ENCODE measurements at regions not wholly inside any gene's neighbourhood (a gene's known extent, or its start where the extent isn't known, plus 50 kb on each side); places are given as distances from the start of the nearest gene placed in this dataset.

GRCh38 chr1:4305526-4306301, 348.7 kb upstream of the AJAP1 start:
- TF ChIP-seq ZNF274 (IDR thresholded peaks at IDR 0.05; ENCODE audit: low read depth, low read length) (no peak), SUZ12 (IDR thresholded peaks at IDR 0.05; ENCODE audit: extremely low read depth, insufficient read depth, insufficient read length) (no peak)

Data from NT2/D1 (cell line).